Left lung (tissue), 4 donors: ENCODE measurements at regions not wholly inside any gene's neighbourhood (a gene's known extent, or its start where the extent isn't known, plus 50 kb on each side); places are given as distances from the start of the nearest gene placed in this dataset.
"Not testable (repeated sequence)": the region's sequence is repeated elsewhere in the genome, so short reads cannot be mapped to it uniquely, and the experiment has no call there.

Source experiments
- ATAC-seq: fragments of 200-7000 bp; cut with Tn5 transposase; one replicate; pipeline ENCODE4 v1.9.1; 2020; ENCODE audit warnings: moderate library complexity
- DNase-seq, 4 donors: peaks; one replicate each; pipeline ENCODE4 v3.0.0-alpha.2; 2013 to 2020
- H3K27ac ChIP-seq, 2 donors: fragments of 200-600 bp; sonication (generic) in 1 of 2; one replicate each; pipeline versions ENCODE4 v1.5.0 to v1.8.0; 2020 to 2021
- H3K27me3 ChIP-seq, 2 donors: fragments of 200-600 bp; sonication (generic) in 1 of 2; one replicate each; pipeline versions ENCODE4 v1.5.0 to v1.8.0; 2020 to 2021
- H3K36me3 ChIP-seq, 2 donors: fragments of 200-600 bp; sonication (generic) in 1 of 2; one replicate each; pipeline versions ENCODE4 v1.5.0 to v1.8.0; 2020 to 2021
- H3K4me1 ChIP-seq, 2 donors: fragments of 200-600 bp; one replicate each; pipeline ENCODE4 v1.8.0; 2021
- H3K4me3 ChIP-seq, 2 donors: fragments of 200-600 bp; sonication (generic) in 1 of 2; one replicate each; pipeline versions ENCODE4 v1.5.0 to v1.8.0; 2020 to 2021; ENCODE audit warnings: mild to moderate bottlenecking in 1 of 2
- H3K9me3 ChIP-seq, 2 donors: fragments of 200-600 bp; sonication (generic) in 1 of 2; one replicate each; pipeline versions ENCODE4 v1.5.0 to v1.8.0; 2020 to 2021
- CTCF ChIP-seq, 2 donors: fragments of 200-600 bp; sonication (generic) in 1 of 2; IDR thresholded peaks; one replicate each; pipeline versions ENCODE4 v1.5.0 to v1.8.0; 2021; ENCODE audit warnings: antibody characterized with exemption in 2 of 2
- intact Hi-C, 2 donors: fragments of 100-400 bp; cut with DNase I; formaldehyde crosslinking; loops; one replicate each; pipeline versions ENCODE4 v1.11.2 to v1.14.2; 2022
- donor health status: DM: no; HTN: yes; CAD: no.
- donor health status: DM: no; HTN: no; CAD: no.

- no peak for TF ChIP-seq CTCF (IDR thresholded peaks at IDR 0.05)
- H3K36me3 ChIP-seq = no peaks in the 10 kb centered on the region
- no peak overlapping the region for H3K27ac ChIP-seq
- DNase-seq = no peak
- ATAC-seq = no peak
- peaks cover 0 to 20% of the 10 kb centered on the region in 2 donors for H3K9me3 ChIP-seq
- no peaks in the 10 kb centered on the region for H3K4me1 ChIP-seq
- no peak overlapping the region for H3K4me3 ChIP-seq
- intact Hi-C loops = no loop called here
- H3K27me3 ChIP-seq = no peaks in the 10 kb centered on the region
Observed at GRCh38 chr6:81003156-81003555, 749.3 kb downstream of the TENT5A start.

- no peak overlapping the region for H3K27ac ChIP-seq
- ATAC-seq (no peak), DNase-seq (no peak)
- H3K36me3 ChIP-seq = no peaks in the 10 kb centered on the region
- no peaks in the 10 kb centered on the region for H3K27me3 ChIP-seq
- TF ChIP-seq CTCF (IDR thresholded peaks at IDR 0.05) = no peak
- intact Hi-C loops = no loop called here
- H3K4me3 ChIP-seq = no peak overlapping the region
- H3K9me3 ChIP-seq = peaks cover 0 to 20% of the 10 kb centered on the region in 2 donors
- no peaks in the 10 kb centered on the region for H3K4me1 ChIP-seq
Observed at GRCh38 chr6:81002126-81002525, 750.4 kb downstream of the TENT5A start.

GRCh38 chr6:80991316-80991715 lies 761.2 kb downstream of the TENT5A start:
- intact Hi-C loops = no loop called here
- Histone ChIP-seq H3K27ac (no peak overlapping the region), H3K36me3 (no peaks in the 10 kb centered on the region), H3K4me1 (no peaks in the 10 kb centered on the region), H3K27me3 (no peaks in the 10 kb centered on the region), H3K9me3 (peaks cover 0 to 22% of the 10 kb centered on the region in 2 donors), H3K4me3 (no peak overlapping the region)
- no peak for TF ChIP-seq CTCF (IDR thresholded peaks at IDR 0.05)
- DNase-seq (no peak), ATAC-seq (no peak)

GRCh38 chr6:80988892-80989291 lies 763.6 kb downstream of the TENT5A start:
- DNase-seq = no peak
- H3K4me1 ChIP-seq = no peaks in the 10 kb centered on the region
- H3K27ac ChIP-seq = no peak overlapping the region
- peaks cover 0 to 20% of the 10 kb centered on the region in 2 donors for H3K9me3 ChIP-seq
- ATAC-seq = no peak
- no peaks in the 10 kb centered on the region for H3K36me3 ChIP-seq
- H3K4me3 ChIP-seq = no peak overlapping the region
- no peaks in the 10 kb centered on the region for H3K27me3 ChIP-seq
- intact Hi-C loops = no loop called here
- no peak for TF ChIP-seq CTCF (IDR thresholded peaks at IDR 0.05)

- DNase-seq (no peak), ATAC-seq (no peak)
- Histone ChIP-seq H3K27ac (no peak overlapping the region), H3K4me1 (no peaks in the 10 kb centered on the region), H3K9me3 (peaks cover 0 to 16% of the 10 kb centered on the region in 2 donors), H3K4me3 (no peak overlapping the region), H3K36me3 (no peaks in the 10 kb centered on the region), H3K27me3 (no peaks in the 10 kb centered on the region)
- intact Hi-C loops = no loop called here
- TF ChIP-seq CTCF (IDR thresholded peaks at IDR 0.05) = no peak
Observed at GRCh38 chr6:80988286-80988685, 764.2 kb downstream of the TENT5A start.

GRCh38 chr6:80981226-80981625 lies 771.3 kb downstream of the TENT5A start:
- H3K4me3 ChIP-seq, H3K9me3 ChIP-seq, ATAC-seq, H3K27me3 ChIP-seq, DNase-seq, H3K27ac ChIP-seq, H3K4me1 ChIP-seq, H3K36me3 ChIP-seq, intact Hi-C loops: not testable (repeated sequence)
